ENCODE measurements at regions not wholly inside any gene's neighbourhood (a gene's known extent, or its start where the extent isn't known, plus 50 kb on each side); places are given as distances from the start of the nearest gene placed in this dataset.

GRCh38 chr22:35489239-35489638 lies 51.4 kb upstream of the RASD2 start:
- H3K27me3 ChIP-seq: no peaks in the 10 kb centered on the region
- H3K4me1 ChIP-seq: peaks cover 5% of the 10 kb centered on the region
- Mint-ChIP-seq H3K36me3 (no peaks in the 10 kb centered on the region), H3K27ac (no peak overlapping the region), H3K9me3 (no peaks in the 10 kb centered on the region), H3K4me3 (no peak overlapping the region), H3K4me1 (no peaks in the 10 kb centered on the region), H3K27me3 (ENCODE audit: insufficient read depth, low read depth) (peaks cover 20% of the 10 kb centered on the region)
- no peaks in the 10 kb centered on the region for H4K20me1 ChIP-seq (ENCODE audit: low read depth)
- H3K36me3 ChIP-seq: no peaks in the 10 kb centered on the region
- no peak overlapping the region for H3K27ac ChIP-seq
- H3K9ac ChIP-seq: no peak overlapping the region
- DNase-seq (ENCODE audit: low spot score): no peak
- H3F3A ChIP-seq (ENCODE audit: low read depth): no peaks in the 10 kb centered on the region
- H3K4me3 ChIP-seq: no peak overlapping the region
- H3K9me3 ChIP-seq (ENCODE audit: low read depth): no peaks in the 10 kb centered on the region
- no peak overlapping the region for H2AFZ ChIP-seq (replicated peaks)
- H3K4me2 ChIP-seq: no peak overlapping the region
- TF ChIP-seq EZH2phosphoT487 (IDR thresholded peaks at IDR 0.05) (no peak), EZH2 (IDR thresholded peaks at IDR 0.05) (no peak), CTCF (IDR thresholded peaks at IDR 0.05) (no peak)
- H3K79me2 ChIP-seq (ENCODE audit: low read depth): no peaks in the 10 kb centered on the region
